Skin of body (tissue), 1 donor: ENCODE measurements at regions not wholly inside any gene's neighbourhood (a gene's known extent, or its start where the extent isn't known, plus 50 kb on each side); places are given as distances from the start of the nearest gene placed in this dataset.

Source experiments
- DNase-seq: peaks from one replicate; lab custom pipeline; 2025; lab: John Stamatoyannopoulos, UW

GRCh38 chr6:50610562-50610961 lies 102.8 kb upstream of the TFAP2D start:
- no peak for DNase-seq

- DNase-seq: no peak
These were observed 77.9 kb upstream of the TFAP2D start for GRCh38 chr6:50635429-50635828.

- no peak for DNase-seq
These were observed 76.1 kb upstream of the TFAP2D start for GRCh38 chr6:50637267-50637666.

GRCh38 chr6:50649086-50649485 lies 64.2 kb upstream of the TFAP2D start:
- DNase-seq: no peak

GRCh38 chr6:50653253-50653652 lies 60.1 kb upstream of the TFAP2D start:
- DNase-seq: no peak

GRCh38 chr6:50654155-50654554 lies 59.2 kb upstream of the TFAP2D start:
- DNase-seq: no peak

DNA sequence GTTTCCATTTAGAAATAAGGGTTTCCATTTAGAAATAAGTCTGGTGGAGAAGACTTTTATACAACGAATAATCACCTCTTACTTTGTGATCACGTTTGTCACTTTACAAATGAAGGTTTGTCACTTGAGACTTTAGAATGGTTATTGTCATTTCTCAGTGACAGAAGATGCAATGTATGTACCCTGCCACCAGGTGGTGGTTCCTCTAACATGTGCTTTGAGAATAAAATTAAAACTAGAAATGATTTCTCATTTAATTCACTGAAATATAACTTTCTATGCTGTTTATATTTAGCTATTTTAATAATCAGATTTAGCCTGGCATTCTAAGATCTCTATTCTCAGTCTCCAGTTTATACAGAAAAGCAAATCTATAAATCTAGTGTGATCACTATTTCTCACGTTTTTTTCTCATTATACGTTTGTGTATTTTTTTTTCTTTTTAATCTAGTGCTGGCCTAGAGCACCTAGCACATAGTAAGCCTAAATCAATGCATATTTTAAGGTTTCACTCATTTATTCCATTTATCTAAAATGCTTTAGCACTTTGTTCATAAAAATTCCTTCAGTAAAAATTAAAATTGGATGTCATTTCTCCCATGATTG lies 57.4 kb upstream of the TFAP2D start:
- no peak for DNase-seq

- no peak for DNase-seq
These were observed 55.8 kb upstream of the TFAP2D start for GRCh38 chr6:50657513-50657912.

- no peak for DNase-seq
These were observed 54.8 kb upstream of the TFAP2D start for GRCh38 chr6:50658561-50658960.

- no peak for DNase-seq
These were observed 51.7 kb upstream of the TFAP2D start for GRCh38 chr6:50661636-50662035.
